Neural progenitor cell (in vitro differentiated cells): ENCODE measurements at regions not wholly inside any gene's neighbourhood (a gene's known extent, or its start where the extent isn't known, plus 50 kb on each side); places are given as distances from the start of the nearest gene placed in this dataset.

ENCODE experiments used
- DNase-seq: peaks from one replicate; pipeline ENCODE4 v3.0.0-alpha.2; 2016; ENCODE audit warnings: low spot score
- H2AFZ ChIP-seq: fragments of 200-600 bp; sonication (generic); replicated peaks from 2 replicates; pipeline ENCODE4 v1.6.1; 2016; ENCODE audit warnings: antibody characterized with exemption
- H3F3A ChIP-seq: fragments of 200-600 bp; sonication (generic); 2 replicates; pipeline ENCODE4 v1.6.1; 2016; ENCODE audit warnings: antibody characterized with exemption, low read depth
- H3K27ac ChIP-seq: fragments of 200-600 bp; sonication (generic); 2 replicates; pipeline ENCODE4 v1.5.1; 2016; ENCODE audit warnings: mild to moderate bottlenecking
- H3K27me3 ChIP-seq: fragments of 200-600 bp; sonication (generic); 2 replicates; pipeline ENCODE4 v1.6.1; 2016; ENCODE audit warnings: mild to moderate bottlenecking, moderate library complexity
- H3K36me3 ChIP-seq: fragments of 200-600 bp; sonication (generic); 2 replicates; pipeline ENCODE4 v1.5.1; 2016
- H3K4me1 ChIP-seq: fragments of 200-600 bp; sonication (generic); 2 replicates; pipeline ENCODE4 v1.6.1; 2016; ENCODE audit warnings: mixed run types
- H3K4me2 ChIP-seq: fragments of 200-600 bp; sonication (generic); 2 replicates; pipeline ENCODE4 v1.6.1; 2016
- H3K4me3 ChIP-seq: fragments of 200-600 bp; sonication (generic); 2 replicates; pipeline ENCODE4 v1.5.1; 2016
- H3K79me2 ChIP-seq: fragments of 200-600 bp; sonication (generic); 2 replicates; pipeline ENCODE4 v1.6.1; 2016; ENCODE audit warnings: low read depth
- H3K9ac ChIP-seq: fragments of 200-600 bp; sonication (generic); 2 replicates; pipeline ENCODE4 v1.6.1; 2016
- H3K9me3 ChIP-seq: fragments of 200-600 bp; sonication (generic); 2 replicates; pipeline ENCODE4 v1.5.1; 2016; ENCODE audit warnings: low read depth
- H4K20me1 ChIP-seq: fragments of 200-600 bp; sonication (generic); 2 replicates; pipeline ENCODE4 v1.6.1; 2016; ENCODE audit warnings: low read depth
- H3K27ac Mint-ChIP-seq: 3 replicates; pipeline ENCODE4 v1.8.0; 2021; ENCODE audit warnings: mixed read lengths
- H3K27me3 Mint-ChIP-seq: 2 replicates; pipeline ENCODE4 v1.8.0; 2022; ENCODE audit warnings: low read depth, mild to moderate bottlenecking, inconsistent platforms, moderate library complexity, mixed read lengths; ENCODE audit not compliant: insufficient read depth
- H3K36me3 Mint-ChIP-seq: 3 replicates; pipeline ENCODE4 v1.8.0; 2021; ENCODE audit warnings: mixed read lengths
- H3K4me1 Mint-ChIP-seq: 3 replicates; pipeline ENCODE4 v1.8.0; 2021; ENCODE audit warnings: mixed read lengths
- H3K4me3 Mint-ChIP-seq: 3 replicates; pipeline ENCODE4 v1.8.0; 2021; ENCODE audit warnings: mild to moderate bottlenecking, moderate library complexity, mixed read lengths
- H3K9me3 Mint-ChIP-seq: 3 replicates; pipeline ENCODE4 v1.8.0; 2020; ENCODE audit warnings: mixed read lengths
- EZH2 ChIP-seq: fragments of 200-600 bp; sonication (generic); IDR thresholded peaks from 2 replicates; pipeline ENCODE4 v1.6.1; 2017; ENCODE audit warnings: antibody characterized with exemption, mild to moderate bottlenecking, moderate library complexity
- EZH2phosphoT487 ChIP-seq: fragments of 200-600 bp; sonication (generic); IDR thresholded peaks from 2 replicates; pipeline ENCODE4 v1.6.1; 2017; ENCODE audit warnings: antibody characterized with exemption
- TF ChIP-seq, protein P1 (sequence below): fragments of 200-600 bp; sonication (generic); IDR thresholded peaks from 2 replicates; pipeline ENCODE4 v1.5.1; 2017; ENCODE audit warnings: antibody characterized with exemption, mild to moderate bottlenecking

DNA sequence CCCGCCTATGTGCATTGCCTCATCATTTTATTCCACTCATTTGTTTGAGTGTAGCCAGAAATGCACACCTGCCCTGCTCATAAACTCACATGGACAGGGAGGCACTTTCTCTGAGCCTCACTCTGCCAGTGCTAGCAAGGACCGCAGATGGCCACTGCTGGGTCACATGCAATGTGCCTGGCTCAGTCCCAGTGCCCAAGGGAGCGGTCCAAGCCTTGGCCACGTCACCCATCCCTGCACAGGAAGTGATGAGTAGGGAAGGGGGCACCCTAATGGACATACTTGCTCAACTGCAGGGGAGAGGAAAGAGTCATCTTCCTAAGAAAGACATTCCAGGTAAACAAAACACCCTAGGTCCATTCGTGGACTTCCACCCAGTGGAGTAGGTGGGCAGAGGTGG is 630.9 kb downstream of the IRX1 start:
- peaks cover 38% of the 10 kb centered on the region for H3K4me1 Mint-ChIP-seq
- peaks cover 19% of the 10 kb centered on the region for H3F3A ChIP-seq
- no peak overlapping the region for H2AFZ ChIP-seq
- H3K27ac ChIP-seq: no peak overlapping the region
- no peak overlapping the region for H3K4me3 Mint-ChIP-seq
- H3K27ac Mint-ChIP-seq: no peak overlapping the region
- H3K9me3 ChIP-seq: no peaks in the 10 kb centered on the region
- no peaks in the 10 kb centered on the region for H3K27me3 ChIP-seq
- H3K4me1 ChIP-seq: peaks cover 20% of the 10 kb centered on the region
- H3K79me2 ChIP-seq: no peaks in the 10 kb centered on the region
- H3K4me3 ChIP-seq: no peak overlapping the region
- TF ChIP-seq, protein P1, sequence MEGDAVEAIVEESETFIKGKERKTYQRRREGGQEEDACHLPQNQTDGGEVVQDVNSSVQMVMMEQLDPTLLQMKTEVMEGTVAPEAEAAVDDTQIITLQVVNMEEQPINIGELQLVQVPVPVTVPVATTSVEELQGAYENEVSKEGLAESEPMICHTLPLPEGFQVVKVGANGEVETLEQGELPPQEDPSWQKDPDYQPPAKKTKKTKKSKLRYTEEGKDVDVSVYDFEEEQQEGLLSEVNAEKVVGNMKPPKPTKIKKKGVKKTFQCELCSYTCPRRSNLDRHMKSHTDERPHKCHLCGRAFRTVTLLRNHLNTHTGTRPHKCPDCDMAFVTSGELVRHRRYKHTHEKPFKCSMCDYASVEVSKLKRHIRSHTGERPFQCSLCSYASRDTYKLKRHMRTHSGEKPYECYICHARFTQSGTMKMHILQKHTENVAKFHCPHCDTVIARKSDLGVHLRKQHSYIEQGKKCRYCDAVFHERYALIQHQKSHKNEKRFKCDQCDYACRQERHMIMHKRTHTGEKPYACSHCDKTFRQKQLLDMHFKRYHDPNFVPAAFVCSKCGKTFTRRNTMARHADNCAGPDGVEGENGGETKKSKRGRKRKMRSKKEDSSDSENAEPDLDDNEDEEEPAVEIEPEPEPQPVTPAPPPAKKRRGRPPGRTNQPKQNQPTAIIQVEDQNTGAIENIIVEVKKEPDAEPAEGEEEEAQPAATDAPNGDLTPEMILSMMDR: no peak
- TF ChIP-seq EZH2phosphoT487: no peak
- no peak for TF ChIP-seq EZH2
- peaks cover 2% of the 10 kb centered on the region for H3K27me3 Mint-ChIP-seq
- H3K36me3 Mint-ChIP-seq: no peaks in the 10 kb centered on the region
- no peak overlapping the region for H3K4me2 ChIP-seq
- no peak overlapping the region for H3K9ac ChIP-seq
- DNase-seq: no peak
- no peaks in the 10 kb centered on the region for H3K9me3 Mint-ChIP-seq
- no peaks in the 10 kb centered on the region for H4K20me1 ChIP-seq
- H3K36me3 ChIP-seq: no peaks in the 10 kb centered on the region

DNA sequence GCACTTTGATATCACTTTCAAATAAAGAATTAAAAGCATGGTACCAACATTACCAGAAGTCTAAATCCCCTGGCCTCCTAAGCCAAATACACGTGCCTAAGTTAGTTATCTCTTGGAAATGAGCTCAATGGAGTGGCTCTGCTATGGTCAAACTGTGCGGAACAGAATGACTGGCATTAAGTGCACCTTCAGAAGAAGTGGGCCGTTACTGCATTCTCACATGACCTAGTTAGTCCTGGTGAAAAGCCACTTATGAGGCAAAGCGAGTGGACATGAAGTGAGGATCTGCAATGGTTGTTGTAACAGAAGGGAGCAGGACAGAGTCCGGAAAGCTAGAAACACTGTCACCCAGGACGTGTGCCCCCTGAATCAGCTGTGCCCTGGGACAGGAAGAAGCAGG is 633.1 kb downstream of the IRX1 start:
- Histone ChIP-seq H4K20me1 (no peaks in the 10 kb centered on the region), H3K9me3 (no peaks in the 10 kb centered on the region), H3K4me3 (no peak overlapping the region), H3K36me3 (no peaks in the 10 kb centered on the region), H2AFZ (no peak overlapping the region), H3K9ac (no peak overlapping the region), H3F3A (peaks cover 26% of the 10 kb centered on the region), H3K27me3 (no peaks in the 10 kb centered on the region), H3K4me1 (peaks cover 30% of the 10 kb centered on the region), H3K27ac (no peak overlapping the region), H3K79me2 (no peaks in the 10 kb centered on the region), H3K4me2 (no peak overlapping the region)
- H3K4me3 Mint-ChIP-seq: no peak overlapping the region
- peaks cover 5% of the 10 kb centered on the region for H3K27me3 Mint-ChIP-seq
- no peaks in the 10 kb centered on the region for H3K36me3 Mint-ChIP-seq
- DNase-seq: no peak
- H3K27ac Mint-ChIP-seq: peak overlapping the region; percentile 35
- H3K9me3 Mint-ChIP-seq: peaks cover 8% of the 10 kb centered on the region
- peaks cover 50% of the 10 kb centered on the region for H3K4me1 Mint-ChIP-seq
- TF ChIP-seq, protein P1: no peak
- TF ChIP-seq EZH2: no peak
- no peak for TF ChIP-seq EZH2phosphoT487

DNA sequence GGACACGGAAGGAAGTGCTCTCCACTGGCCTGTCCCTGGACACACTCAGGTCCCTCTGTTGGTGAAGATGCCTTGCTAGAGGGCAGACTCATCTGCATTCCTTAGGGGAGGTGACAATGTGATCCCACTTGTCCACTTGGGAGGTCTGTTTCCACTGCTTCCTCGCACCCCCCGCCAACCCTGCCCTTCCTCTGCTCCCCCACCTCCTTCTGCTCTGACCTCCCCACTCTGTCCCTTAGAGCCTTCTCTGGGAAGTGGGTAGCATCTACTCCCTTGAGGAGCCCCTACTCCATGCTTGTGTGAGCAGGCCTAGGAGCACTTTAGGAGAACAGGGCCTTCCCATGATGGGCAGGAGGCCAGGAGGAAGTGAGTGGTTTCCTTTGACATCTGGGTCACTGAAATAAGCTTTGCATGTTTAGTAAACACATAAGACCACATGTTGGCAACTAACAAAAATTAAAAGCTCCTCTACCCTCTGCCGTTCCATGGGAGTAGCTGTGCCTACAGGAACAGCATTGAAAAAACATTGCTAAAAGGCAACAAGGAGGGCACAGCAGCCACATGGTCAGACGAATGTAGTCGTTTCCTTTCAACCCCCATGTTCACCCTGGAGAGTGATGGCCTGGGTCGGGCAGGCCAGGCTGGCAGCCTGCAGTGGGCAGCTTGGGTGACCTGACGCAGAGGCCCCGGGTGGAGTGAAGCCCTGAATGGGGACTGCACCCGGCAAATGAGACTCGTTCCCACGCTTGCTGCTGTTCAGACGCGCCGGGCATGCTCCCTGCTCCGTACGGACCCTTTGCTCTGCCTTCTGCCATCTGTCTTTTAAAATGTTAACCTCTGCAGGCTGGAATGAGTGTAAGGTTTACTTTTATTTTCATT is 634.0 kb downstream of the IRX1 start:
- Histone ChIP-seq H3K79me2 (no peaks in the 10 kb centered on the region), H4K20me1 (no peaks in the 10 kb centered on the region), H3F3A (peaks cover 26% of the 10 kb centered on the region), H3K36me3 (peaks cover 5% of the 10 kb centered on the region), H3K27ac (no peak overlapping the region), H3K27me3 (no peaks in the 10 kb centered on the region), H3K4me2 (peak overlapping the region; percentile 70), H3K4me1 (peaks cover 30% of the 10 kb centered on the region), H3K9me3 (peaks cover 6% of the 10 kb centered on the region), H3K9ac (no peak overlapping the region), H2AFZ (peak overlapping the region; percentile 73), H3K4me3 (no peak overlapping the region)
- DNase-seq: no peak
- Mint-ChIP-seq H3K36me3 (peaks cover 2% of the 10 kb centered on the region), H3K27me3 (peaks cover 6% of the 10 kb centered on the region), H3K27ac (peak overlapping the region; percentile 99), H3K9me3 (peaks cover 16% of the 10 kb centered on the region), H3K4me3 (no peak overlapping the region), H3K4me1 (peaks cover 50% of the 10 kb centered on the region)
- TF ChIP-seq EZH2phosphoT487: no peak

DNA sequence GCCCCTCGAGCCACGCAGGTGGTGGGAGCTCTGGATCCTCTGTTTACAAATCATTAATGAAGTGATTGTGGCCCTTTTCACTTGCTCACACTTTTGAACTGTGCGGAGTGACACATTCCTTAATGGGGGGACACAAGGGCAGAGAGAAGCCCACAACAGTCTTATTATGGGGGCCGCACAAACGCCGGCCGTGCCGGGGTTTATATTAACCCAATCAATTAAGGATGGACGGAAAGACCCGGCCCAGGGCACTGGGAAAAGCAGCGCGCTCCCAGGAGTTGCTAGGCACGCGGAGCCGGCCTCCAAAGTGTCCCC is 634.8 kb downstream of the IRX1 start:
- H3K4me3 Mint-ChIP-seq: peak overlapping the region; percentile 81

More for the DNA sequence above, 634.8 kb downstream of the IRX1 start:
- no peaks in the 10 kb centered on the region for H3K79me2 ChIP-seq
- peaks cover 30% of the 10 kb centered on the region for H3K4me1 ChIP-seq
- Mint-ChIP-seq H3K27ac (peak overlapping the region; percentile 99), H3K36me3 (peaks cover 6% of the 10 kb centered on the region), H3K4me1 (peaks cover 50% of the 10 kb centered on the region), H3K9me3 (peaks cover 23% of the 10 kb centered on the region), H3K27me3 (peaks cover 6% of the 10 kb centered on the region)
- peak; percentile 9 for DNase-seq
- H3K4me3 ChIP-seq: no peak overlapping the region
- H3K9ac ChIP-seq: no peak overlapping the region
- H3F3A ChIP-seq: peaks cover 26% of the 10 kb centered on the region
- TF ChIP-seq EZH2phosphoT487 (no peak), EZH2 (no peak)
- TF ChIP-seq, protein P1: no peak
- H3K27ac ChIP-seq: peak overlapping the region; percentile 86
- H3K4me2 ChIP-seq: peak overlapping the region; percentile 70
- H3K27me3 ChIP-seq: no peaks in the 10 kb centered on the region
- peaks cover 8% of the 10 kb centered on the region for H3K9me3 ChIP-seq
- H3K36me3 ChIP-seq: peaks cover 8% of the 10 kb centered on the region
- no peaks in the 10 kb centered on the region for H4K20me1 ChIP-seq
- peak overlapping the region; percentile 73 for H2AFZ ChIP-seq
